Glutamatergic neuron (in vitro differentiated cells): ENCODE measurements at regions not wholly inside any gene's neighbourhood (a gene's known extent, or its start where the extent isn't known, plus 50 kb on each side); places are given as distances from the start of the nearest gene placed in this dataset.

ENCODE experiments used
- DNase-seq: peaks from one replicate; pipeline ENCODE4 v3.0.0; 2022
- H3K27ac Mint-ChIP-seq: one replicate; pipeline ENCODE4 v1.8.0; 2020; ENCODE audit warnings: mild to moderate bottlenecking, mixed read lengths, inconsistent platforms; ENCODE audit not compliant: unreplicated experiment
- H3K27me3 Mint-ChIP-seq: one replicate; pipeline ENCODE4 v1.8.0; 2020; ENCODE audit warnings: mild to moderate bottlenecking, moderate library complexity, mixed read lengths, inconsistent platforms; ENCODE audit not compliant: unreplicated experiment
- H3K36me3 Mint-ChIP-seq: one replicate; pipeline ENCODE4 v1.8.0; 2020; ENCODE audit warnings: mild to moderate bottlenecking, mixed read lengths, inconsistent platforms; ENCODE audit not compliant: unreplicated experiment
- H3K4me1 Mint-ChIP-seq: one replicate; pipeline ENCODE4 v1.8.0; 2020; ENCODE audit warnings: mild to moderate bottlenecking, low read depth, mixed read lengths, inconsistent platforms; ENCODE audit not compliant: unreplicated experiment
- H3K4me3 Mint-ChIP-seq: one replicate; pipeline ENCODE4 v1.8.0; 2020; ENCODE audit warnings: mild to moderate bottlenecking, mixed read lengths, inconsistent platforms; ENCODE audit not compliant: unreplicated experiment
- H3K9me3 Mint-ChIP-seq: one replicate; pipeline ENCODE4 v1.8.0; 2020; ENCODE audit warnings: mild to moderate bottlenecking, moderate library complexity, mixed read lengths, inconsistent platforms; ENCODE audit not compliant: unreplicated experiment
- CTCF ChIP-seq: fragments of 200-600 bp; sonication (generic); IDR thresholded peaks from one replicate; pipeline ENCODE4 v1.5.0; 2021; ENCODE audit not compliant: partially characterized antibody, unreplicated experiment

GRCh38 chr12:114735011-114735410, 51.0 kb upstream of the TBX3 start:
- Mint-ChIP-seq H3K9me3 (no peaks in the 10 kb centered on the region), H3K27ac (no peak overlapping the region), H3K4me3 (no peak overlapping the region), H3K27me3 (peaks cover 8% of the 10 kb centered on the region), H3K36me3 (no peaks in the 10 kb centered on the region), H3K4me1 (no peaks in the 10 kb centered on the region)
- TF ChIP-seq CTCF = no peak
- no peak for DNase-seq

- no peaks in the 10 kb centered on the region for H3K36me3 Mint-ChIP-seq
- H3K4me3 Mint-ChIP-seq = no peak overlapping the region
- H3K27me3 Mint-ChIP-seq = peaks cover 8% of the 10 kb centered on the region
- DNase-seq = no peak
- H3K9me3 Mint-ChIP-seq = no peaks in the 10 kb centered on the region
- no peak for TF ChIP-seq CTCF
- H3K4me1 Mint-ChIP-seq = no peaks in the 10 kb centered on the region
- no peak overlapping the region for H3K27ac Mint-ChIP-seq
These were observed 49.9 kb upstream of the TBX3 start for GRCh38 chr12:114733919-114734318.
